SK-MEL-5 (cell line): ENCODE measurements at regions not wholly inside any gene's neighbourhood (a gene's known extent, or its start where the extent isn't known, plus 50 kb on each side); places are given as distances from the start of the nearest gene placed in this dataset.
"Not testable (repeated sequence)": the region's sequence is repeated elsewhere in the genome, so short reads cannot be mapped to it uniquely, and the experiment has no call there.

Experiments used
- DNase-seq: peaks from one replicate; pipeline ENCODE4 v3.0.0-alpha.2; 2016; ENCODE audit warnings: low read depth, low spot score
- in situ Hi-C: cut with HindIII; loops from 2 replicates; pipeline ENCODE4 v1.10.0; 2016; ENCODE audit warnings: low sequenced_read_pairs, high pct_unique_total_duplicates, low pct_unique_long_range_greater_than_20kb

DNA sequence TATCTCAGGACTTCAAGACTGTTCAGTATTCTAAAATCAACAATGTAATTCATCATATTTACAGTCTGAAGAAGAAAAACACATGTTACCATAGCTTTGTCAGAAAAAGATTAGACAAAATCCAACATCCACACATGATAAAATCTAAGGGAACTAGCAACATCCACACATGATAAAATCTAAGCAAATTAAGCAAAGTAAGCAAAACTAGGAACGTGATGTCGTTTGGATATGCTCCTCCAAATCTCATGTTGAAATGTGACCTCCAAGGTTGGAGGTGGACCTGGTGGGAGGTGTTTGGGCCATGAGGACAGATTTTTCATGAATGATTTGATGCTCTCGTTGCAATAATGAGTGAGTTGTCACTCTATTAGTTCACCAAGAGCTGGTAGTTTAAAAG lies 717.3 kb upstream of the HS6ST1 start:
- in situ Hi-C loops = no loop called here
- DNase-seq = no peak

- DNase-seq, in situ Hi-C loops: not testable (repeated sequence)
Measured at GRCh38 chr2:129043677-129044076, 725.0 kb upstream of the HS6ST1 start.

- DNase-seq, in situ Hi-C loops: not testable (repeated sequence)
Measured at GRCh38 chr2:129046475-129046874, 727.8 kb upstream of the HS6ST1 start.

DNA sequence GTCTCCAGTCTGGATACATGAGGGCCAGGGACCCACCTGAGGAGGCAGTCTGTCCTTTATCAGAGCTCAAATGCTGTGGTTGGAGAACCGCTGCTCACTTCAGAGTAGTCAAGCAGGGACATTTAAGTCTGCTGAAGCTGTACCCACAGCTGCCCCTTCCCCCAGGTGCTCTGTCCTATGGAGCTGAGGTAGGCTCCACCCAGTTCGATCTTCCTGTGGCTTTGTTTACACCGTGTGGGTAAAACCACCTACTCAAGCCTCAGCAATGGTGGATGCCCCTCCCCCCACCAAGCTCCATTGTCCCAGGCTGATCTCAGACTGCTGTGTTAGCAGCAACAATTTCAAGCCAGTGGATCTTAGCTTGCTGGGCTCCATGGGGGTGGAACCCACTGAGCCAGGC lies 731.4 kb upstream of the HS6ST1 start:
- DNase-seq = no peak
- in situ Hi-C loops = no loop called here

- DNase-seq = no peak
- in situ Hi-C loops = no loop called here
Measured at GRCh38 chr2:129055242-129055641, 736.6 kb upstream of the HS6ST1 start.

DNA sequence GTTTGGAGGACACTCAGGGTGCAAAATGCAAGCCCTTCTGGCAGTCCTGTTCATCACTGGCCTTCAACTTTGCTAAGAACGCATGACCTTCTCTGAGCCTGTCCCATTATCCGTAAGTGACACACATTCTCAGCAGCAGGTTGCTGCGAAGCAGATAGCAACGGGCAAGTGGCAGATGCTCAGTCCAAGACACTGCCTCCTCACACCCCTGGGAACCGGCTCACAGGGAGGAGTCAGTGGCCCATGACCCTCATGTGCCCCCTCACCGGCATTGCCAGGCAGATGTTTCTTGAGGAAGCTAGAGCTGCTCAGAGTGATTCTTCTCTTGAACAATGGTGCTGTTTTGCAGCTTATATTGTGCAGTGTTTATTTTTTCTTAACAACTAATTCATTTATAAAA lies 737.2 kb upstream of the HS6ST1 start:
- in situ Hi-C loops = no loop called here

GRCh38 chr2:129056309-129056958 lies 737.8 kb upstream of the HS6ST1 start:
- no peak for DNase-seq
- in situ Hi-C loops = no loop called here

More for the DNA sequence above, 737.2 kb upstream of the HS6ST1 start:
- no peak for DNase-seq

GRCh38 chr2:129056959-129057317 lies 738.3 kb upstream of the HS6ST1 start:
- in situ Hi-C loops = no loop called here
- DNase-seq = no peak

GRCh38 chr2:129058981-129059380 lies 740.3 kb upstream of the HS6ST1 start:
- in situ Hi-C loops = no loop called here
- no peak for DNase-seq

GRCh38 chr2:129059476-129059875 lies 740.8 kb upstream of the HS6ST1 start:
- in situ Hi-C loops = no loop called here
- no peak for DNase-seq

GRCh38 chr2:129061069-129061768 lies 742.6 kb upstream of the HS6ST1 start:
- in situ Hi-C loops = no loop called here
- no peak for DNase-seq

GRCh38 chr2:129061769-129062121 lies 743.1 kb upstream of the HS6ST1 start:
- no peak for DNase-seq
- in situ Hi-C loops = no loop called here

DNA sequence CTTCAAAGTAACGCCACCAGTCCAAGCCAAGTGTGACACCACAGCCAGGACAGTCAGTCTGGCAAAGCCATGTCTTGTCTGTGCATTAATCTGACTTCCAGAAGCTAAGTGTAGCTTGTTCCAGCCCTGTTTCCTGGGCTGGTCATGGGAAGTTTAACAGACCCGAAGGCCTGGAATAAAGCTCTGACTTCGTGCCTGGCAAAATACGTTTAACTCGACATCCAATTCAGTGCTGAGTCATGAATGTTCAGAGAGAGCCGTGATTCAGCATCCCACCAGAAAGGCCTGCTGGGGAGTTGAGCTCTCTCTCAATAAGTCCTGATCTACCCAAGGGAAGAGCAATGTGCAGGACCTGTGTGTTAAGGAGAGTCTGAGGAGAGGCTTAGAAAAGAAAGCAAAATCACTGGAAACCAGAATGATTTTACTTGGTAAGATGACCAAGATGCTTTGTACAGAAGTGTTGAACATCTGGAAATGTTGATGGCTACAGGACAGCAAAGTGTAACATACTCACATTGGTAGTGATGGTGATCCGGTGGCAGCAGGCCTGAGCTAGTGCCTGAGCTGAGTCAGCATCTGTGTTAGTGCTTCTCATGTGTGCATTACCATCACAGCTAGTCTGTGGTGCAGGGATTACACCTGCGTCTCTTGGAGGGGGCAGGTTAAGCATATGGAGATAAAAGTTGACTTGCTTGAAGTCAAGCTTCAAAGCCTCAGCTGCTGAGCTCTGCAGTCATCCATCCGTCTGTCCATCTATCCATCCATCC lies 743.7 kb upstream of the HS6ST1 start:
- DNase-seq = no peak
- in situ Hi-C loops = no loop called here

- in situ Hi-C loops = no loop called here
- no peak for DNase-seq
Measured at GRCh38 chr2:129067070-129067469, 748.4 kb upstream of the HS6ST1 start.

- DNase-seq = no peak
- in situ Hi-C loops = no loop called here
Measured at GRCh38 chr2:129067953-129068352, 749.3 kb upstream of the HS6ST1 start.

GRCh38 chr2:129068543-129068942 lies 749.9 kb upstream of the HS6ST1 start:
- in situ Hi-C loops = no loop called here
- DNase-seq = no peak

- in situ Hi-C loops = no loop called here
- DNase-seq = no peak
Measured at GRCh38 chr2:129069875-129070594, 751.4 kb upstream of the HS6ST1 start.

DNA sequence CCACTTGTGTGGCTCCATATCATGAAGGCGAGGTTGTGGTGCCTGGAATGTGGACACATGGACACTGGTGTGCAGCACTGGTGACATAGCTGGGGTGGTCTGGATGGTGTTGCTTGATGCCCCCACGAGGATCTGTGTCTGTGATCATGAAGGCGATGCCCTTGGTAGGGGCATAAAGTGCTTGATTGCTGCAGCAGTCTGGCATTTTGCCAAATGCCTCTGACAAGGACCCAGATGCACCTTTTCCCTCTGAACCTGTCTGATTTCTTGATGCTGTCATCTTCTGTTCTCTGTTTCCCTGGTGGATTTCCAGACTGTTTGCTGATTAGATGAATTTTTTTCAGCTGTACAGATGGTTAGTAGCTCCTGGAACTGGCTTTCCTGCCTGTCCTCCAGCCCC lies 752.0 kb upstream of the HS6ST1 start:
- in situ Hi-C loops = no loop called here

More for the DNA sequence above, 752.0 kb upstream of the HS6ST1 start:
- no peak for DNase-seq
